COR-L47 (cell line): ENCODE measurements at regions not wholly inside any gene's neighbourhood (a gene's known extent, or its start where the extent isn't known, plus 50 kb on each side); places are given as distances from the start of the nearest gene placed in this dataset.
"Not testable (repeated sequence)": the region's sequence is repeated elsewhere in the genome, so short reads cannot be mapped to it uniquely, and the experiment has no call there.

Source experiments
- DNase-seq: peaks from one replicate; lab custom pipeline; 2025; lab: John Stamatoyannopoulos, UW

GRCh38 chr3:181987736-181988135, 276.0 kb downstream of the SOX2 start:
- DNase-seq, result peak; percentile 43

DNA sequence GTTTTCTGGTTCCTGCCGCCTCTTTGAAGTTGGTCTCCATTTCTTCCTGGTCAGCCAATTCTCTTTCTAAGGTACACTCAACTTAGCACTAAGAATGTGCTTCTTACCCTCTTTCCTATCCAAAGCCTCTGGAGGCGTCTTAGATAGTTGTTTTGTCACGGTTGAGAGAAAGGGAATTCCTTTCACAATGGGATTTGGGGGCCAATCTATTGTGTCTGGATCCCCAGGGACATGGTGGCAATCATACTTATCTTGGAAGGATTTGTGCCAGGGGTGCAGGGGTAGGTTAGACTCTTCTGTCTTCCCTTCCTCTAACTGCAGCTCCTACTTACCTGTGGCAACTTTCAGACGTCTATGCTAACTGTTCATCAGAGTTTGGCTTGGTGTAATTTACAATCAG, 287.1 kb downstream of the SOX2 start:
- no peak for DNase-seq

DNA sequence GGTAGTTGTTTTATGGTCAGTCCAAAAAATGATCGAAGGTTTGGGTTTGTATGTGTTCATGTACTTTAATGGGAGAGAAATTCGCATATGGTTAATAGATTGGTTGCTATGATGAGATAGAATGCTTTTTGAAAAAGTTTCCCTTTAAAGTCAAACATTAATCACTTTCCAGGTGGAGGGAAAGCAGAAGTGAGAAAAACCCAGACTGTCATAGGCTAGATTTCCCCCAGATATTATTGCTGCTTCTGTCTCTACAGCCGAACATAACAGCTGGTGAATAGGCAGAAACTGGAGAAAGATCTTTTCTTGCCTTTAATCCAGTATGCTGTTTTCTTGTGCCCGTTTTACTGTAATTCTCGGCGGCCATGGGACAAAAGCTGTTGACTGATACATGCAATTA, 287.6 kb downstream of the SOX2 start:
- no peak for DNase-seq

- DNase-seq, result no peak
Observed at GRCh38 chr3:182000447-182000846, 288.7 kb downstream of the SOX2 start.

DNA sequence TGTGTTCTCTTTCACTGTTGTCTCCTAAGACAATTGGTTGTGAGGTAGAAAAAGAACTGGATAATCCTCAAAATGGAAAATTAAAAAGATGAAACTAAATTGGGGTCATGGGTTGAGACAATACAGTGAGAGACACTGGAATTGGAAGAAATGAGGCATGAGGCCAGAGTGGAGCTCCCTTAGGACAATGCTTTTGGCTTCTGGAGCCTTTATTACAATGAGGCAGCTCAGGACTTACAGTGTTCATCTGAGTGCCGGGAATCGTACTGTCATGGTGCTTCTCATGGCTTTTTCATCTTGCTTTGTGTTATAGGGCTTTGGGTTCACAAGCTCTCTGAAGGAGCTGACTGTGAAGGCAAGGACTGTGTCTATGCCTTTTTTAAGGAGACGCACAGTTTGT, 293.5 kb downstream of the SOX2 start:
- DNase-seq, result no peak

GRCh38 chr3:182005701-182006100, 294.0 kb downstream of the SOX2 start:
- no peak for DNase-seq

DNA sequence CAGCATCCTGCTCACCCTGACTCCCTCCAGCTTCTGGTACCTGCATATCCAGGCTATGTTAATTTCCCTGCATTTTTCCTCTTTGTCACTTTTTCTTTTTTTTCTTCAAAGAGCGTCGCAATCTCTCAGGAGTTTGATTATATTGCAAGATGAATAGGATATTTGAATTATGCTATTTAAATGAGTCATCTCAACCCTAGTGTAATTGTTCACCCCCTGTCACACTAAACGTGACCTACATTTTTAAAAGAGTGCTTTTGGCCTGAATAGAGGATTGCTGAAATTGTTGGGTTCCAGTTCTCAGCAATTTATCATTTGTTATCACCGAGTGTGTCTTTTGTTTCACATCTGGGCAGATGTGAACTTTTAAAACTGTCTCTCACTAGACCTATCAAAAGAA, 294.7 kb downstream of the SOX2 start:
- no peak for DNase-seq

GRCh38 chr3:182007441-182007840, 295.7 kb downstream of the SOX2 start:
- DNase-seq, result no peak

- no peak for DNase-seq
Observed at GRCh38 chr3:182018361-182018760, 306.6 kb downstream of the SOX2 start.

GRCh38 chr3:182019926-182020325, 308.2 kb downstream of the SOX2 start:
- DNase-seq, result no peak

- no peak for DNase-seq
Observed at GRCh38 chr3:182023843-182024242, 312.1 kb downstream of the SOX2 start.

GRCh38 chr3:182027366-182027765, 315.6 kb downstream of the SOX2 start:
- no peak for DNase-seq

DNA sequence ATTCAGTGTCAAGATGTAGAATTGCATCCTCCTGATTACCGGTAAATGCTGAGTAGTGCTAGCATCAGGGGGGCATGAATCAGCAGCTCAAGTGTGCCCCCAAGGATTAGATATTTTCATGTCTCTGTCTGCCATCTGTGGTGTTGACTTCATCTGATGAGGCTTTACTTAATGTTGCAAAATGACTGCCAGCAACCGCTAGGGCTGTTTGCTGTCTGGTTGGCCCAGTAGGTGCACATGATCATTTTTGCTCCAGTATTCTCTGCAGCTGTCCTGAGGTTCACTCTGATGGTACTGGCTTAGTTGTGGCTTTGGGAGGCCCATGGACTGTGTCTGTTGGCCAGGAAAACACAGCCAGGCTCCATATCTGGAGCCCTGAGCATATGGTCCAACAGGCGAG, 316.4 kb downstream of the SOX2 start:
- DNase-seq, result no peak

DNA sequence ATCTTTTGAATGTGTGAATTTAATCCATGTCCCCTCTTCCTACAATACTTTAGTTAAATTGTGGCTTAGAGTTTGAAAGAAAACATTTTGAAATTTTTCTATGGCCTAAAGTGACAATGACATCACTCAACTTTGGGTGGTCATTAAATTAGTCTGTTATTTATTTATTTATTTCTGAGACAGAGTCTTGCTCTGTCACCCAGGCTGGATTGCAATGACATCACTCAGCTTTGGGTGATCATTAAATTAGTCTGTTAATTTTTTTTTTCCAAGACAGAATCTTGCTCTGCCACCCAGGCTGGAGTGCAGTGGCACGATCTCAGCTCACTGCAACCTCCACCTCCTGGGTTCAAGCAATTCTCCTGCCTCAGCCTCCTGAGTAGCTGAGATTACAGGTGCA, 322.5 kb downstream of the SOX2 start:
- DNase-seq, result not testable (repeated sequence)

DNA sequence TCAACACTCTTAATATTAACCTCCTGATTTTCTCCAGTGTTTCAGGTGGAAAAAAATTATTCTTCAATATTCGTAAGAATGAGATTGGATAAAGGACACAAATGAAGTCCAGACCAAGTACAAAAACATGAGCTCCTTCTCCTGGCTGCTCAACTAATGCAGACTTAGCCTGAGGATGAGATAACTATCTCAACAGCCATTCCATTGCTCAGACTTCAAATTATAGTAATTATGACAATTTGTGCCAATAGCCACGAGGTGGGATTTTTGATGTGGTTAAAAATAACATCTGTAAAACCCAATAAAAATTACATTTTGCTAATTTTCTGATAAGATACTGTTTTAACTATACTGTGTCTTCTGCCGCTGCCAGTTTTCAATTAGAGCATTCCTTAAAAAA, 323.6 kb downstream of the SOX2 start:
- DNase-seq, result no peak

DNA sequence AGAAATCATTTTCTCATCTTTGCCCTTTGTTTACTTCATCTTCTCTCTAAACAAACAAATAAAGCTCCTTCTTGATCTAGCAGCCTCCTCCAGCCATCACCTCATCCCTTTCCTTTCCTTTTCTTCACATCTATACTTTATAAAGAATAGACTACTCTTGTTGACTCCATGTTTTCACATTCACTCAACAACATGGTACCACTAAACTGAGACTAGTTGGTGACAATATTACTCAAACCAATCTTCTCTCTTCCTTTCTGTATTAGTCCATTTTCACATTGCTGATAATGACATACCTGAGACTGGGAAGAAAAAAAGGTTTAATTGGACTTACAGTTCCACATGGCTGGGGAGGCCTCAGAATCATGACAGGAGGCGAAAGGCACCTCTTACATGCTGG, 324.7 kb downstream of the SOX2 start:
- no peak for DNase-seq

DNA sequence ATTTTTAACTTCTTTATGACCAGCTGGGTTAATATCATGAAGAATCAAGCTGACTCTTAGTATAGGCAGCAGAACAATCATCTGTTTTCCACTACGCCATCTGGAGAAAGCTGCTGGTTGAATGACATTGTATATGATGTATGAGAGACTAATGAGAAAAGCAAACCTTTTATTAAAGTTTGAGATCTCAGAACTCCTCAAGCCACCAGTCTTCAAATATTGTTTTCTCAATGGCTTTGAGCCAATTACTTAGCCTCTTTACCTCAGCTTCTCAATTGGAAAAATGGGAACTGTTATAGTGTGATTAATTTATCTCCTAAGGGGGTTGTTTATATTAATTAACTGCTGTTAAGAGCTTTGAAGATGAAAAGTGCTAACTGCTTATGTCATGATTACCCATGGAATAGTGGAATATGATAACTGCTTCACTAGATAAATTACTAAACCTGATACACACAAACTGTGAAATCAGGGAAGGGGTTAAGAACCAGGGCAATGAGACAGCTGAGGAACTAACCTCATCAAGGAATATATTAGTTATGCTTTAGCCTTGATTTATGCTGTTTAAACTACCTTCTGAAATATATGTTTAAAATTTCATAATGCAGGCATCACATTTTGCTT, 330.1 kb downstream of the SOX2 start:
- DNase-seq, result peak; percentile 29

DNA sequence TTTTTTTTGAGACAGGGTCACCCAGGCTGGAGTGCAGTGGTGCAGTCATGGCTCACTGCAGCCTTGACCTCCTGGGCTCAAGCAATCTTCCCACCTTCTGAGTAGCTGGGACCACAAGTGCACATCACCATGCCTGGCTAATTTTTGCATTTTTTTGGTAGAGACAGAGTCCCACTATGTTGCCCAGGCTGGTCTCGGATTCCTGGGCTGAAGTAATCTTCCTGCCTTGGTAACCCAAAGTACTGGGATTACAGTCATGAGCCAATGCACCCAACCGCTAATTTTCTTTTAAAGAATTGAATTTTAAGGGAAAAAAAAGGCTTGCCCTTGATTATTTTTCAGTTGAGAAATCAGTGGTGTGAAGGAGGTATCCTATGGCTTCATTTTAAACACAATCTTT, 334.0 kb downstream of the SOX2 start:
- DNase-seq, result no peak

- no peak for DNase-seq
Observed at GRCh38 chr3:182046166-182046764, 334.5 kb downstream of the SOX2 start.

GRCh38 chr3:182050932-182051331, 339.2 kb downstream of the SOX2 start:
- DNase-seq, result no peak

DNA sequence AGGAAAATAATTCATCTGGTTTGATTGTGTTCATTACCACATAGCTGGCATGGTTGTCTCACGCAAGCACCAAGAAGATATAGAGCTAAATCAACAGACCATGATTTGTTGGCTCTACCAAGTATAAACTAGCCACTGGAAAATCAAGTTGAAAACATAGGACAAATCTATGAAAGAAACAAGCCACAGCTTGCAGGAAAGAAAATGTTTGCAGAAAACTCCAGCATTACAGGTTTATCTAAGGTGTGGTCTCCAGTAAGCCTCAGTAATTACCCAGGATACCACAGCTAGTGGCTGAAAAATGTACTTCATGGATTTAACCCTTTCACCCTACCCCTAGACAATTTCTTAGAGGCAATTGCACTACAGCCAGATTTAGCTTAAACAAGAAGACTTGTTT, 340.6 kb downstream of the SOX2 start:
- no peak for DNase-seq

- no peak for DNase-seq
Observed at GRCh38 chr3:182052757-182053156, 341.0 kb downstream of the SOX2 start.

- DNase-seq, result no peak
Observed at GRCh38 chr3:182058488-182058887, 346.8 kb downstream of the SOX2 start.

GRCh38 chr3:182063742-182064141, 352.0 kb downstream of the SOX2 start:
- no peak for DNase-seq
